H54 (cell line): ENCODE measurements at regions not wholly inside any gene's neighbourhood (a gene's known extent, or its start where the extent isn't known, plus 50 kb on each side); places are given as distances from the start of the nearest gene placed in this dataset.

Source experiments
- DNase-seq: peaks from one replicate; pipeline ENCODE4 v3.0.0; 2011; ENCODE audit warnings: low spot score, mixed read lengths; ENCODE audit not compliant: insufficient read length
- FAIRE-seq: peaks from 3 replicates; lab custom pipeline; 2011; peaks lifted over from hg19 to GRCh38; lab: Jason Lieb, UNC
- POLR2A ChIP-seq: IDR thresholded peaks from 2 replicates; pipeline ENCODE4 v1.6.1; 2011; ENCODE audit warnings: low read depth, mild to moderate bottlenecking, low read length

- DNase-seq (no peak), FAIRE-seq (no peak)
- no peak for TF ChIP-seq POLR2A
Measured at GRCh38 chr7:85328456-85328998, 141.7 kb upstream of the SEMA3D start.

- DNase-seq (no peak), FAIRE-seq (no peak)
- TF ChIP-seq POLR2A: no peak
Measured at GRCh38 chr7:85324145-85324799, 137.4 kb upstream of the SEMA3D start.

- no peak for FAIRE-seq
- DNase-seq: no peak
- no peak for TF ChIP-seq POLR2A
Measured at GRCh38 chr7:85322252-85322651, 135.4 kb upstream of the SEMA3D start.

- no peak for TF ChIP-seq POLR2A
- DNase-seq (no peak), FAIRE-seq (no peak)
Measured at GRCh38 chr7:85320699-85321476, 134.0 kb upstream of the SEMA3D start.

GRCh38 chr7:85316489-85316888, 129.6 kb upstream of the SEMA3D start:
- FAIRE-seq (no peak), DNase-seq (no peak)
- no peak for TF ChIP-seq POLR2A

- no peak for FAIRE-seq
- TF ChIP-seq POLR2A: no peak
- no peak for DNase-seq
Measured at GRCh38 chr7:85310301-85310700, 123.4 kb upstream of the SEMA3D start.

GRCh38 chr7:85306115-85306514, 119.3 kb upstream of the SEMA3D start:
- no peak for TF ChIP-seq POLR2A
- DNase-seq (no peak), FAIRE-seq (no peak)

GRCh38 chr7:85294176-85294575, 107.3 kb upstream of the SEMA3D start:
- DNase-seq (no peak), FAIRE-seq (no peak)
- TF ChIP-seq POLR2A: no peak

- no peak for FAIRE-seq
- TF ChIP-seq POLR2A: no peak
- no peak for DNase-seq
Measured at GRCh38 chr7:85292908-85293576, 106.2 kb upstream of the SEMA3D start.

- FAIRE-seq (no peak), DNase-seq (no peak)
- no peak for TF ChIP-seq POLR2A
Measured at GRCh38 chr7:85290269-85290668, 103.4 kb upstream of the SEMA3D start.

- no peak for DNase-seq
- TF ChIP-seq POLR2A: no peak
- FAIRE-seq: no peak
Measured at GRCh38 chr7:85289279-85289678, 102.4 kb upstream of the SEMA3D start.

GRCh38 chr7:85287106-85287825, 100.4 kb upstream of the SEMA3D start:
- no peak for DNase-seq

GRCh38 chr7:85286446-85286845, 99.6 kb upstream of the SEMA3D start:
- TF ChIP-seq POLR2A: no peak
- DNase-seq (no peak), FAIRE-seq (no peak)

More at GRCh38 chr7:85287106-85287825, 100.4 kb upstream of the SEMA3D start:
- TF ChIP-seq POLR2A: no peak
- no peak for FAIRE-seq

GRCh38 chr7:85285527-85285926, 98.7 kb upstream of the SEMA3D start:
- DNase-seq (no peak), FAIRE-seq (no peak)
- no peak for TF ChIP-seq POLR2A
